Stomach (tissue), 4 donors: ENCODE measurements at regions not wholly inside any gene's neighbourhood (a gene's known extent, or its start where the extent isn't known, plus 50 kb on each side); places are given as distances from the start of the nearest gene placed in this dataset.

Source experiments
- EP300 ChIP-seq: sonication (generic); formaldehyde crosslinking; IDR thresholded peaks from one replicate; pipeline ENCODE4 v1.6.1; 2017; ENCODE audit warnings: antibody characterized with exemption
- POLR2A ChIP-seq, 4 donors: fragments of 450-650 bp; IDR thresholded peaks; one replicate each; pipeline ENCODE4 v1.6.1; 2016; ENCODE audit warnings: antibody characterized with exemption in 4 of 4, control low read depth in 2 of 4, mild to moderate bottlenecking in 1 of 4, moderate library complexity in 1 of 4
- POLR2AphosphoS5 ChIP-seq, 3 donors: sonication (generic); formaldehyde crosslinking; IDR thresholded peaks; one replicate each; pipeline ENCODE4 v1.6.1; 2016; ENCODE audit warnings: antibody characterized with exemption in 3 of 3
- TF ChIP-seq, protein P1 (sequence below), 7 experiments: fragments of 450-650 bp in 4 of 7; fragments of 200-600 bp in 3 of 7; sonication (generic) in 3 of 7; IDR thresholded peaks; one replicate each; pipeline ENCODE4 v1.5.1; 2016 to 2019; ENCODE audit warnings: antibody characterized with exemption in 7 of 7, control low read depth in 2 of 7, mild to moderate bottlenecking in 1 of 7

DNA sequence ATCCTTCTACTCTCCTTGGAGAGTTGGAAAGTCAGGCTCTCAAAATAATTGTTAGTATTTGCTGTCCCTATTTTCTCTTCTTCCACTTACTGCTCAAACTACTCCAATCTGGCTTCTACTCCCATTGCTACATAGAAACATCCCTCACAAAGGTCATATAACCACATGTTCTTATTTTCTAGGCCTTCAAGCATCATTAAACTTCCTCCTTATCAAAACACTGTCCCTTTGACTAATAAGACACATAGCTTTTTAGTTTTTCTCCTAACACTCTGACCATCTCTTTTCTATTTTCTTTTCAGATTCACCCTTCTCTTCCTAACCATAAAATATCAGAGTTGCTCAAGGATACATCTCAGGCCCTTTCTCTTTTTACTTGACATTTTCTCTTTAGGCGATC lies 148.3 kb downstream of the MBD2 start:
- TF ChIP-seq, protein P1, sequence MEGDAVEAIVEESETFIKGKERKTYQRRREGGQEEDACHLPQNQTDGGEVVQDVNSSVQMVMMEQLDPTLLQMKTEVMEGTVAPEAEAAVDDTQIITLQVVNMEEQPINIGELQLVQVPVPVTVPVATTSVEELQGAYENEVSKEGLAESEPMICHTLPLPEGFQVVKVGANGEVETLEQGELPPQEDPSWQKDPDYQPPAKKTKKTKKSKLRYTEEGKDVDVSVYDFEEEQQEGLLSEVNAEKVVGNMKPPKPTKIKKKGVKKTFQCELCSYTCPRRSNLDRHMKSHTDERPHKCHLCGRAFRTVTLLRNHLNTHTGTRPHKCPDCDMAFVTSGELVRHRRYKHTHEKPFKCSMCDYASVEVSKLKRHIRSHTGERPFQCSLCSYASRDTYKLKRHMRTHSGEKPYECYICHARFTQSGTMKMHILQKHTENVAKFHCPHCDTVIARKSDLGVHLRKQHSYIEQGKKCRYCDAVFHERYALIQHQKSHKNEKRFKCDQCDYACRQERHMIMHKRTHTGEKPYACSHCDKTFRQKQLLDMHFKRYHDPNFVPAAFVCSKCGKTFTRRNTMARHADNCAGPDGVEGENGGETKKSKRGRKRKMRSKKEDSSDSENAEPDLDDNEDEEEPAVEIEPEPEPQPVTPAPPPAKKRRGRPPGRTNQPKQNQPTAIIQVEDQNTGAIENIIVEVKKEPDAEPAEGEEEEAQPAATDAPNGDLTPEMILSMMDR (IDR thresholded peaks at IDR 0.05) = no peak
- TF ChIP-seq POLR2A (IDR thresholded peaks at IDR 0.05) = no peak
- no peak for TF ChIP-seq POLR2AphosphoS5 (IDR thresholded peaks at IDR 0.05)
- no peak for TF ChIP-seq EP300
